K562 (cell line): ENCODE measurements at regions not wholly inside any gene's neighbourhood (a gene's known extent, or its start where the extent isn't known, plus 50 kb on each side); places are given as distances from the start of the nearest gene placed in this dataset.

Experiments used
- ATAC-seq: fragments of 200-7000 bp; cut with Tn5 transposase; 3 replicates; pipeline ENCODE4 v1.9.1; 2020; ENCODE audit warnings: moderate library complexity
- BruUV-seq: library from RNA; stranded (reverse); fragments of 400-500 nt; replicated peaks from 2 replicates; lab custom pipeline; 2021; lab: Mats Ljungman, UMichigan
- CTCF ChIA-PET: fragments of 300-600 bp; formaldehyde crosslinking; extraction: SDS; loops from one replicate; lab custom pipeline; 2021; ENCODE audit warnings: low intra/inter-chr PET ratio; lab: Yijun Ruan, JAX
- POLR2A ChIA-PET: fragments of 300-600, 350-650 bp; sonication (Branson Sonifier 250); formaldehyde crosslinking; extraction: SDS; loops from one replicate; lab custom pipeline; 2021; ENCODE audit warnings: antibody characterized with exemption, inconsistent platforms; lab: Yijun Ruan, JAX
- DNase-seq, 4 experiments: peaks; one replicate each; pipeline versions ENCODE4 v3.0.0 to v3.0.0-alpha.2; 2011 to 2018; ENCODE audit warnings: low spot score in 3 of 4, mixed read lengths in 3 of 4; ENCODE audit errors: extremely low read depth in 1 of 4
- FAIRE-seq: peaks from 2 replicates; lab custom pipeline; 2011; peaks lifted over from hg19 to GRCh38; lab: Jason Lieb, UNC
- H2AFZ ChIP-seq: 2 replicates; pipeline ENCODE4 v1.6.0; 2011; ENCODE audit warnings: low read depth, low read length, control low read depth, inconsistent platforms
- H3K27ac ChIP-seq: fragments of 200-600 bp; 3 replicates; pipeline ENCODE4 v1.8.0; 2011; ENCODE audit warnings: low read depth, mild to moderate bottlenecking, control low read depth, inconsistent platforms, low read length, moderate library complexity, mixed read lengths; ENCODE audit errors: extremely low read depth
- H3K27me3 ChIP-seq, 2 experiments: fragments of 300-600 bp in 1 of 2; 2 replicates in 1 of 2; 3 replicates in 1 of 2; pipeline versions ENCODE4 v1.6.0 to v1.8.0; 2011; ENCODE audit warnings: inconsistent platforms in 2 of 2, low read length in 2 of 2, mild to moderate bottlenecking in 1 of 2, mixed read lengths in 1 of 2, moderate library complexity in 1 of 2; ENCODE audit not compliant: control insufficient read depth in 2 of 2, insufficient read depth in 2 of 2
- H3K36me3 ChIP-seq: fragments of 300-600 bp; 3 replicates; pipeline ENCODE4 v1.8.0; 2011; ENCODE audit warnings: mild to moderate bottlenecking, low read length, inconsistent platforms; ENCODE audit not compliant: control insufficient read depth, insufficient read depth
- H3K4me1 ChIP-seq, 2 experiments: fragments of 200-600 bp in 1 of 2; replicated peaks in 1 of 2; 2 replicates in 1 of 2; 3 replicates in 1 of 2; pipeline versions ENCODE4 v1.5.1 to v1.8.0; 2011; ENCODE audit warnings: inconsistent platforms in 2 of 2, low read length in 2 of 2, mild to moderate bottlenecking in 1 of 2, mixed read lengths in 1 of 2, moderate library complexity in 1 of 2; ENCODE audit not compliant: control insufficient read depth in 2 of 2, insufficient read depth in 2 of 2
- H3K4me2 ChIP-seq: 2 replicates; pipeline ENCODE4 v1.6.1; 2011; ENCODE audit warnings: low read length, control low read depth, inconsistent platforms, mixed read lengths; ENCODE audit not compliant: insufficient read depth
- H3K4me3 ChIP-seq: fragments of 200-600 bp; sonication (generic), shearing (Covaris generic); 2 replicates; pipeline ENCODE4 v1.5.1; 2016; ENCODE audit warnings: control low read depth, inconsistent platforms
- H3K79me2 ChIP-seq: fragments of 200-600 bp; 3 replicates; pipeline ENCODE4 v1.8.0; 2011; ENCODE audit warnings: low read length, inconsistent platforms; ENCODE audit not compliant: control insufficient read depth, insufficient read depth
- H3K9ac ChIP-seq, 2 experiments: 2 replicates each; pipeline versions ENCODE4 v1.6.0 to v1.6.1; 2011; ENCODE audit warnings: low read depth in 2 of 2, low read length in 2 of 2, control low read depth in 1 of 2, inconsistent platforms in 1 of 2, mild to moderate bottlenecking in 1 of 2, mixed read lengths in 1 of 2; ENCODE audit not compliant: insufficient read depth in 1 of 2
- H3K9me1 ChIP-seq: one replicate; pipeline ENCODE4 v1.6.0; 2011; ENCODE audit warnings: inconsistent platforms, mild to moderate bottlenecking, low read length, moderate library complexity; ENCODE audit not compliant: control insufficient read depth, insufficient read depth
- H3K9me3 ChIP-seq: replicated peaks from 2 replicates; pipeline ENCODE4 v1.5.1; 2011; ENCODE audit warnings: low read depth, low read length, inconsistent platforms; ENCODE audit not compliant: control insufficient read depth, insufficient read depth
- H4K20me1 ChIP-seq: replicated peaks from 2 replicates; pipeline ENCODE4 v1.6.1; 2011; ENCODE audit warnings: low read length, inconsistent platforms, mixed read lengths; ENCODE audit not compliant: control insufficient read depth, insufficient read depth
- FOXO4 ChIP-seq: fragments of 450-650 bp; formaldehyde crosslinking; IDR thresholded peaks from 2 replicates; pipeline ENCODE4 v1.4.0; 2020; ENCODE audit warnings: mild to moderate bottlenecking, moderate library complexity
- GTF2E2 ChIP-seq: fragments of 200-800 bp; sonication (Bioruptor generic); IDR thresholded peaks from 2 replicates; pipeline ENCODE4 v1.6.1; 2016; ENCODE audit warnings: missing genetic modification characterization, missing compliant biosample characterization
- HMG20A ChIP-seq: fragments of 450-650 bp; formaldehyde crosslinking; conservative IDR thresholded peaks from 2 replicates; pipeline ENCODE4 v1.4.0; 2020; ENCODE audit warnings: mild to moderate bottlenecking, mixed read lengths
- HNRNPH1 ChIP-seq: fragments of 200-400 bp; formaldehyde crosslinking; optimal IDR thresholded peaks from 2 replicates; pipeline ENCODE3; 2017; ENCODE audit warnings: low read depth, mild to moderate bottlenecking, low read length, moderate library complexity
- NCOA1 ChIP-seq: fragments of 450-650 bp; IDR thresholded peaks from 2 replicates; pipeline ENCODE4 v1.6.1; 2016; ENCODE audit warnings: low read depth
- NR1H2 ChIP-seq: sonication (generic); formaldehyde crosslinking; IDR thresholded peaks from 2 replicates; pipeline ENCODE4 v1.4.0; 2020; ENCODE audit warnings: mild to moderate bottlenecking, missing genetic modification reagents
- STAG1 ChIP-seq: sonication (generic); formaldehyde crosslinking; IDR thresholded peaks from 2 replicates; pipeline ENCODE4 v1.5.0; 2020; ENCODE audit warnings: missing genetic modification reagents, borderline replicate concordance
- TCF7 ChIP-seq: sonication (generic); IDR thresholded peaks from 2 replicates; pipeline ENCODE4 v1.6.1; 2016; ENCODE audit warnings: antibody characterized with exemption, borderline replicate concordance
- TEAD1 ChIP-seq, 2 experiments: fragments of 450-650 bp in 1 of 2; sonication (generic) in 1 of 2; formaldehyde crosslinking; IDR thresholded peaks; 2 replicates each; pipeline versions ENCODE4 v1.4.0 to v1.8.0; 2020 to 2022; ENCODE audit warnings: mild to moderate bottlenecking in 2 of 2, missing genetic modification reagents in 1 of 2
- TRIM28 ChIP-seq: fragments of 450-650 bp; IDR thresholded peaks from 2 replicates; pipeline ENCODE4 v1.6.1; 2017
- ZKSCAN8 ChIP-seq: fragments of 200-800 bp; sonication (Bioruptor generic); IDR thresholded peaks from 2 replicates; pipeline ENCODE4 v1.6.1; 2016; ENCODE audit warnings: missing genetic modification characterization, missing compliant biosample characterization
- ZNF133 ChIP-seq: fragments of 250-450 bp; sonication (Bioruptor Pico); IDR thresholded peaks from 2 replicates; pipeline ENCODE4 v1.4.0; 2020; ENCODE audit warnings: mild to moderate bottlenecking
- ZNF24 ChIP-seq: fragments of 450-650 bp; IDR thresholded peaks from 2 replicates; pipeline ENCODE4 v1.6.1; 2016
- ZNF551 ChIP-seq: fragments of 250-450 bp; sonication (Bioruptor Pico); IDR thresholded peaks from 2 replicates; pipeline ENCODE4 v1.5.0; 2021; ENCODE audit warnings: mild to moderate bottlenecking, moderate library complexity
- ZNF586 ChIP-seq: fragments of 450-650 bp; formaldehyde crosslinking; conservative IDR thresholded peaks from 2 replicates; pipeline ENCODE4 v1.4.0; 2020; ENCODE audit warnings: mild to moderate bottlenecking, moderate library complexity
- ZNF695 ChIP-seq: fragments of 450-650 bp; formaldehyde crosslinking; IDR thresholded peaks from 2 replicates; pipeline ENCODE4 v1.4.0; 2020; ENCODE audit warnings: mild to moderate bottlenecking, moderate library complexity
- WGBS: fragments of 100-300 bp; shearing (Covaris generic); methylation state at CpG from one replicate; pipeline ENCODE4 v1.1.6; 2016; ENCODE audit warnings: low coverage, mixed read lengths; ENCODE audit not compliant: insufficient coverage; ENCODE audit errors: missing lambda C conversion rate; 5-methylcytosine and 5-hydroxymethylcytosine counted together
- in situ Hi-C: fragments of 300-500 bp; cut with MboI; formaldehyde crosslinking; loops from 4 replicates; pipeline ENCODE4 v1.15.0; 2018; ENCODE audit warnings: inconsistent platforms, mixed read lengths
- intact Hi-C: fragments of 100-400 bp; cut with micrococcal nuclease; formaldehyde crosslinking; loops from 2 replicates; pipeline ENCODE4 v1.14.2; 2022

GRCh38 chr18:73901566-73901965 is 246.1 kb downstream of the FBXO15 start:
- no peak overlapping the region for H3K27ac ChIP-seq
- 0% methylated on average over 3 of the region's 4 CpGs for WGBS
- no peaks in the 10 kb centered on the region for H3K36me3 ChIP-seq
- intact Hi-C loops (no loop called here), in situ Hi-C loops (no loop called here)
- CTCF ChIA-PET: no interaction called here
- H3K9me3 ChIP-seq: no peaks in the 10 kb centered on the region
- H3K4me2 ChIP-seq: no peak overlapping the region
- POLR2A ChIA-PET: no interaction called here
- no peaks in the 10 kb centered on the region for H3K79me2 ChIP-seq
- no peaks in the 10 kb centered on the region for H4K20me1 ChIP-seq
- no peak overlapping the region for H3K4me3 ChIP-seq
- no peak for FAIRE-seq
- no peak overlapping the region for H3K9ac ChIP-seq
- no peaks in the 10 kb centered on the region for H3K27me3 ChIP-seq
- H3K4me1 ChIP-seq: no peaks in the 10 kb centered on the region
- no peak for DNase-seq
- no peak for TF ChIP-seq HMG20A (CRISPR knock-in tag)
- TF ChIP-seq ZKSCAN8 (CRISPR knock-in tag): no peak
- TF ChIP-seq NCOA1: no peak
- TF ChIP-seq NR1H2 (CRISPR knock-in tag): no peak
- TF ChIP-seq ZNF695: no peak
- no peak for TF ChIP-seq FOXO4 (CRISPR knock-in tag)
- TF ChIP-seq TEAD1 (CRISPR knock-in tag; IDR thresholded peaks at IDR 0.05): no peak
- TF ChIP-seq GTF2E2 (tag): no peak
- no peak for TF ChIP-seq TCF7
- TF ChIP-seq HNRNPH1: no peak
- no peak for TF ChIP-seq STAG1
- TF ChIP-seq ZNF24: no peak
- TF ChIP-seq ZNF551 (CRISPR knock-in tag): no peak
- no peak for TF ChIP-seq ZNF133 (CRISPR knock-in tag)
- TF ChIP-seq TRIM28: no peak
- no peak for TF ChIP-seq ZNF586 (CRISPR knock-in tag)
- no peak overlapping the region for H2AFZ ChIP-seq
- no TSS peak for BruUV-seq
- no peaks in the 10 kb centered on the region for H3K9me1 ChIP-seq
- ATAC-seq: no peak
